ENCODE measurements at regions not wholly inside any gene's neighbourhood (a gene's known extent, or its start where the extent isn't known, plus 50 kb on each side); places are given as distances from the start of the nearest gene placed in this dataset.
A peak's percentile ranks its signal among the peaks of the same experiment; 100 is the strongest.

GRCh38 chr1:173302366-173302765, 95.2 kb upstream of the TNFSF4 start (continued):
- TF ChIP-seq JUND (IDR thresholded peaks at IDR 0.05; ENCODE audit: borderline replicate concordance, low read depth, low read length) (peak; percentile 81), JUND (tag; IDR thresholded peaks at IDR 0.05; ENCODE audit: borderline replicate concordance, low read depth, low read length) (peak; percentile 75; the same call in 1 of the 3 replicates), EP300 (IDR thresholded peaks at IDR 0.05; ENCODE audit: low read length) (peak; percentile 57), SMAD4 (CRISPR knock-in tag; conservative IDR thresholded peaks at IDR 0.05) (peak; percentile 67; the same call in 1 of the 2 replicates), KDM5B (IDR thresholded peaks at IDR 0.05; ENCODE audit: insufficient replicate concordance, low read depth, low read length) (no peak), HIVEP1 (CRISPR knock-in tag; IDR thresholded peaks at IDR 0.05) (peak; percentile 47; the same call in 1 of the 2 replicates), ZNF76 (CRISPR knock-in tag; IDR thresholded peaks at IDR 0.05; ENCODE audit: borderline replicate concordance) (0 out of 2 replicates have a peak, but pooled peaks have one; percentile 25), ZNF175 (CRISPR knock-in tag; IDR thresholded peaks at IDR 0.05; ENCODE audit: low read depth) (peak; percentile 82), MAFK (IDR thresholded peaks at IDR 0.05; ENCODE audit: low read length) (no peak), FOXK2 (conservative IDR thresholded peaks at IDR 0.05 in 1 of 2, IDR thresholded peaks at IDR 0.05 in 1 of 2; ENCODE audit: low read depth in 2 of 2) (peak in 1 of 2 experiments; percentile 40; a peak in 1 of 4 replicates), ZNF395 (CRISPR knock-in tag; IDR thresholded peaks at IDR 0.05) (peak; percentile 22), SRF (CRISPR knock-in tag; IDR thresholded peaks at IDR 0.05) (peak in 1 of 2 experiments; percentile 57; a peak in 1 of 4 replicates), RREB1 (CRISPR knock-in tag; IDR thresholded peaks at IDR 0.05) (peak; percentile 36; the same call in 1 of the 2 replicates), GMEB1 (CRISPR knock-in tag; IDR thresholded peaks at IDR 0.05) (0 out of 2 replicates have a peak, but pooled peaks have one; percentile 22), ZNF174 (CRISPR knock-in tag; IDR thresholded peaks at IDR 0.05) (no peak), SAFB (IDR thresholded peaks at IDR 0.05; ENCODE audit: borderline replicate concordance, low read depth, low read length) (no peak), BRD9 (IDR thresholded peaks at IDR 0.05; ENCODE audit: low read depth, partially characterized antibody) (peak; percentile 41), SOX6 (IDR thresholded peaks at IDR 0.05) (peak; percentile 72), DPF2 (IDR thresholded peaks at IDR 0.05) (peak; percentile 67), TEAD4 (IDR thresholded peaks at IDR 0.05; ENCODE audit: low read length) (peak; percentile 60; the same call in 1 of the 2 replicates), TEAD4 (CRISPR knock-in tag; IDR thresholded peaks at IDR 0.05; ENCODE audit: borderline replicate concordance) (no peak), CTBP1 (IDR thresholded peaks at IDR 0.05; ENCODE audit: borderline replicate concordance) (peak; percentile 89)
